Activated CD8-positive, alpha-beta memory T cell treated with anti-CD3 and anti-CD28 coated beads for 24 hours (primary cell): ENCODE measurements at regions not wholly inside any gene's neighbourhood (a gene's known extent, or its start where the extent isn't known, plus 50 kb on each side); places are given as distances from the start of the nearest gene placed in this dataset.
"Not testable (repeated sequence)": the region's sequence is repeated elsewhere in the genome, so short reads cannot be mapped to it uniquely, and the experiment has no call there.

ENCODE experiments used
- DNase-seq: peaks from one replicate; pipeline ENCODE4 v3.0.0-alpha.2; 2020

DNA sequence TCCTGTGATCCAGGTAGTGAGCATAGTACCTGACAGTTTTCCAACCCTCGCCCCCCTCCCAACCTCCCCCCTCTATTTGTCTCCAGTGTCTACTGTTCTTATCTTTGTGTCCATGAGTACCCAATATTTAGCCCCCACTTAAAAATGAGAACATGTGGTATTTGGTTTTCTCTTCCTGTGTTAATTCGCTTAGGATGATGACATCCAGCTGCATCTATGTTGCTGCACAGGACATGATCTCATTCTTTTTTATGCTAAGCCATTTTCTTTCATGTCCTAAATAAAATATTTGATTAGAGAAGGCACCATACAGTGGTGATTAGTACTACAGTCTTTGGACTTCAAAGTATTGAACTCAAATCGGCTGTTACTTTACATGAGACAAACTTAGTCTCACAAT lies 1087.9 kb downstream of the CBLN2 start:
- DNase-seq: no peak

DNA sequence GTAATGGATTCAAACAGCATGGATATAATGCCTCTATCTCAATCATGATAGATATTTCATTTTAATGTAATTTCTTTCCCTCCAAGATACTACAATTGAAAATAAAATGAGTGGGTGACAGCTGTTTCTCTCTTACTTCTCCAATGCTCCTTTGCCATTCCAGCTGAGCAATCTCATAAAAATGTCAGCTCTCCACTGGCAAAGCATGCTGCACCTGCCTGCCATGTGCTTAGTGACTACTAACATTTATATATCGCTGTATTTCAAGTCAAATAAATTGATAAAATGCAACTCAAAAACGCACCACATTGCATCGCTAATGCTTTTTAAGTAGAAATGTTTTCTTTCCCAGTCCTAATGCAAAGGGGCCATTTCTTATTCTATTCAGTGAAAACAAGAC lies 1093.9 kb downstream of the CBLN2 start:
- no peak for DNase-seq

DNA sequence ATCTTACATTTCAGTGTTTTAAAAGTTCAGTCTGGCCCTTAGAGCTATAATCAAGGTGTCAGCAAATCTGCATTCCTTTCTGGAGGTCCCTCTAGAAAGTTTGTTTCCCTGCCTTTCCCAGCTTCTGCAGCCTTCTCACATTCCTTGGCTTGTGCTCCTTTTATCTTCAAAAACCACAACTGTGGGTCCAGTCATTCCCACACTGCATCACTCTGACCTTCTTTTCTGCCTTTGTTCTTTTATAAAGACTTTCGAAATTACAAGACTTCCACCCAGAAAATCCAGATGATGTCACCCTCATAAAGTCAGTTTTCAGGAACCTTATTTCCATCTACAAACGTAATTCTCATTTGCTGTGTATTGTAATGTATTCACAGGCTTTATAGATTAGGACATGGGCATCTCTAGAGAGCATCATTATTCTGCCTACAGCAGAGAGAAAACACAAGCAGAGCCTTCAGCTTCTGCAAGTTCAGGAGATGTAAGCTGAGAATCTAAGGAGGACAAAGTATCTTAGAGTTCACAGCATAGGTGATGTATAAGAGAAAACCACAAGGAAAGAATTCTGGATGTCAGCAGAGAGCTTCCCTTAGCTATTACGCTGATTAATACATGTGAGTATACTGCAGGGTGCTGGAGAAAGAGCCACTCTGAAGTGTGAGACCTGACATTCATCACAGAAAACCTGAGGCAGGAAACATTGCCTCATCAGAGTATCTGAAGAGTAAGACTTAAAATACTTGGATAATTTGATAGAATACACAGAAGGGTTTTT lies 1100.2 kb downstream of the CBLN2 start:
- no peak for DNase-seq

DNA sequence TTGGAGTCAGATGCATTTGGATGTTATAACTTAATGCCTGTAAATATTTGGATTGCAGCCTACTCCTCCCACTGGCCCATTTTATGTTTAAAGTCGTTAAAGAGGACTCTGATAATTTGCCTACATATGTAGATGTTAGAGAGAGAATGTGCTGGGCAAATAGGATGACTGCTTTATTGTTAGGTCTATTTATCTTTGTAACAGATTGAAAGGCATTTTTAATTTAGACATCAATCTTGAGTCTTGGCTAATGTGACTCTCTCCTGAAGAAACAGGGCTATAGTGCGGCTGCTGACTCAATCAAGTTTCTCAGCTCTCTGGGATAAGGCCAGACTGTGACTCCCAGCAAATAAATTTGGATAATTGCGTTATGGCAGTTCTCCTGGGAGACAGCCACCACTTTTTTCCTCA lies 1101.4 kb downstream of the CBLN2 start:
- no peak for DNase-seq

DNA sequence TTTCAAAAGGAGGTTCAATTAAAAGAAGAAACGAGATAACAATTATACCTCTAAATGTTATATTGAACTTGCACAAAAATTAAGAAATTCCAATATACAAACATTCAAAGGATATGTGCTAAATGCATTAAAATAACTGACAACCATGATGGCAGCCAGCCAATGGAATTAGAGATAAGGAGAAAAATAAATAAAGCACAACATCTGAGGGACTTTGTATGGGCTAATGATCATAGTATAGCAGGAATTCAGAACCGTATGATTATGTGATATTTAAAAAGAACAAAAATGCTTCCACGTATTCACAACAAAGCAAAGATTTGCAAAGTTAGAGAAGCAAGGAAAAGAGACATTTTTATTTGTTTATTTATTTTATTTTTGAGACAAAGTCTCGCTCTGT lies 1103.0 kb downstream of the CBLN2 start:
- no peak for DNase-seq

DNA sequence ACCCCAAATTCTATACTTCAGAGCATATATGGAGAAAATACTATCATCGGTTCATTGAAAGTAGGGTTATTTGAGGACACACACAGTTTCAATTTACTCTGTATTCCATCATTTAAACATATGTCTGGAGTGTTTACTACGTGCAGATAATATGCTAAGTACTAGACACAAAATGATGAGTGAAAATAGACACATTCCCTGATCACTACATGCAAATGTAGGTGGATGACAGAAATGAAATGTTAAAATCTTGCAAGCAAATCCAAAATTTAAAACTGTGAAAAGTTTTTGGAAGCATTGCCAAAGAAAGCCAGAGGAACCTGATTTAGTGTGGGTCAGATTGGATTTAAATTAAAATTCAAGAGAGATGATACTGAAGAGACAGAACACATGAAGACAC lies 1106.6 kb downstream of the CBLN2 start:
- no peak for DNase-seq

DNA sequence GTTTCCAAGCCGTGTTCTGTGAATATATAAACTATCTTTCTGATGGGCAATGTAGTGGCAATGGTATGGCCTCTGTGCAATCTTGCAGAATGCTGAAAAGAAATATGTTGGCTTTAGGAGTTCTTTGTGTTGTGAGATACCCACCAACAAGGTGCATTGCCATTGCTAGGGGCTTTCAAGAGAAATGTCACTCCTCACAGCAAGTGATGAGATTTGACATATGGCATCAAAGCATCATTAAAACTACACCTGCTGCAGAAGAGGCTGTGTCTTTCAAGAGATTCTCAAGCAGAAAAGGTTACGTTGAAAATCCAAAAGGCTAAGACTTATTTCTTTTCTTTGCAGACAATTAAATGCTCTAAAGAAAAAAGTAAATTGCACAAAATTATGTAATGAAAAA lies 1110.8 kb downstream of the CBLN2 start:
- no peak for DNase-seq

DNA sequence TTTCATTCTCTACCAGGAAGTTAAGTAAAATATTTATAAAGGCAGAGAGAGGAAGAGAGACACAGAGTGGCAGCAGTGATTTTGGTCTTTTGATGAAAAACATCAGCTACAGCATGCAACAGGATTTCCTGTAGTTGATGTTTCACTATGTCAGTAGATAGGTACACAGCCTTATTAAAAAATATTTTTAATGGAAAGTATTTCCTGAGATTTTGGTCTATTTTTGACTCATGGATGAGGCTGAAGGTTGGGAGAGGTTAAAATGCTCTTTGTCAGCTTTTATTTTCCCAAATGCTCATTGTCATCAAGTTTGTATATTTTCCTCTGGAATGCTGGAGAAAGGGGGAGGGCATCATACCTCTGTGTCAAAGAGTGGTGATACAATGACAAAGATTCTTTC lies 1112.5 kb downstream of the CBLN2 start:
- no peak for DNase-seq

DNA sequence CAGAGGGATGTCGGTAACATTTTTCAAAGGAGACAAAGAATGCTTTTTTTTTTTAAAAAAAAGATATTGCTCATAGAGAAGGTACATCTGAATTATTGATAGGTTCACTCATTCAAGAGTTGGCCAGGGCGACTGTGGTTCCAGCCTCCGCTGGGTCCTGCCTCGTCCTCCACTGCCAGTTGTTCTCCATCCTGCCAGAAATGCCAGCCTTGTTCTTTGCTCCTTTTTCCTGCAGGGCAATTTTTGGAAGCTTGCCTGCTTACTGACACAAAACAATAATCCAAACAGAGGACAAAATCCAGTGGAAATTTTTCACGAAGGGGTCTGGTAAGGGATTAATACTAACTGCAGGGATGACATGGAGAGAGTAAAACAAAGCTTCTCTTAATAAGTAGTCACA lies 1113.0 kb downstream of the CBLN2 start:
- DNase-seq: no peak

GRCh38 chr18:71426441-71426840 lies 1117.7 kb downstream of the CBLN2 start:
- DNase-seq: no peak

DNA sequence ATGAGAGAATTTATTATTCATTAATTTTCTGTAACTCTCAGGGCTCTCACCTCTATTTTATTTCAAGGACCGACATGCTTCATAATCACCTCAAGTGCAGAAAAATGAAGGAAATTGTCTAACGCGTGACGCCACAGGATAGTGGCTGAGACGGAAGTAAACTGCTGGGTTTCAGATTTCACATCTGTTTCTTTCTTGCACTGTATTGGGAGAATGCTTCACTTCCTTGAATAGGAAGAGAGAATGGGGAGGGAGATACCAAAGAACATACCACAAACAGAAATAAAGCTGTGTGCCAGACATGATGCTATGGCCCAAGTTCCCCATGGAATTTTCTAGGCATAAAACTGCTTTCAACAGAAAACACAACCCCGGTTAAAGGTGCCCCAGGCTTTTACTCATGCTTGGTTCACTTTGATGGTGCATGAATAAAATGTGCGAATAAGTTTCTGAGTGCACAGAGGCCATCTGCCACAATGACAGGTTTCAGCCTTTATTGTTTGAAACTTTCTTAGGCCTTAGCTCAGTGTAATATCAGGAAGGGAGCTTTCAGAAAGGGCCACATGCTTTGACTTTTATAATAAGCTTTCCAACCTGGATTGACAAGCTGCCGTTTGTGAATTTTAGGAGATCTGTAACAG lies 1116.4 kb downstream of the SOCS6 start:
- no peak for DNase-seq

- no peak for DNase-seq
Measured at GRCh38 chr18:71403501-71403900, 1114.7 kb downstream of the SOCS6 start.

DNA sequence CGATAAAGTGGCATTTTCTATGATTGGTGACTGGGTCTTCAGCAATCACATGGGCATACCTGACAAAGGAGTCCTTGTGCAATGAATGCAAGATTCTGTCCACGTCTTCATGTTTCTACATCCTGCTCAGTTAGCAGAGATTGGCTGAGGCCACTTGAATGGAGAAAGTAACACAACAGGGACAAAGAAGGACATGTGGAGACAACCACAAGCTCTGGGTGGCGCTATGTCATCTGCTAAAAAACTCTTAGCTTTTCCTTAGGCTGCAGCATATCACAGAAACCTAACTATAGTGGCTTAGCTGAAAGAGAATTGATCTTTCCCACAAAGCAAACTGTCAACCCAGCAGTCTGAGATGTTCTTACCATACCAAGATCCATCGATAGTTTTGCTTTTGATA lies 1109.7 kb downstream of the SOCS6 start:
- no peak for DNase-seq

DNA sequence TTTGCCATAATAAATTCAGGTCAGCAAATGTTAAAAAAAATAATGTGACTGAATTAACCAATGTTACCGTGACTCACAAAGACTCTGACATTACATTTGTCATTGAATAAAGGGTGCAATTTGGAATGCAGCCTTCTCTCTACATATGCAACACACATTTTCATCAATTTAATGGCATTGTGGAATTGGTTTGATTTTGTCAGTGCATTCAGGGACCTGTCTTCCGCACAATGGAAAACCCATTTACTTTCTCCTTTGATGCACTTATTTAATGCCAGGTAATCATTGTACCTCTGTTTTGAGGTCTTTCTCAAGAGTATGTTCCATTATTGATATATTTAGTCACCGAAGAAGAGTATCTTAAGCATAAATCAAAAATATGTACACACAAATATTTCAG lies 1099.3 kb downstream of the SOCS6 start:
- DNase-seq: no peak

GRCh38 chr18:71374294-71375000 lies 1085.6 kb downstream of the SOCS6 start:
- no peak for DNase-seq

GRCh38 chr18:71371951-71372605 lies 1083.2 kb downstream of the SOCS6 start:
- DNase-seq: no peak

GRCh38 chr18:71370671-71371445 lies 1082.0 kb downstream of the SOCS6 start:
- DNase-seq: no peak

GRCh38 chr18:71370095-71370494 lies 1081.2 kb downstream of the SOCS6 start:
- DNase-seq: no peak

DNA sequence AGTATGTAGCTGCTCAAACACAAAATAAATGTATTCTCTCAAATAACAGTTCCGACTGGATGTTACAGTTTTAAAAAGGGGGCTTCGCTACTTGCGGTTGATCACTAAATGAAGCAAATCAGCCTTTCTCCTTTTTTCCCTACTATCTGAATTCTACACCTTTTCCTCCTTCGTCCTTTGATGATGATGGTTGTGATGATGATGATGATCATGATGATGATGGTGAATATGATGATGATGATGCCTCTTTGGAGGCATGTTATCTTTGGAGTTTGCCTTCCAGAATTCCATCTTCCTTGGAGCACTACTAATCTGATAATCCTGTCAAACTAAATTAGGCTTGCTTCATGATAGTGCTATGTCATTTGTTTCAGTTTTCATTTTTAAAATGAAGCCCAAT lies 1073.3 kb downstream of the SOCS6 start:
- no peak for DNase-seq

DNA sequence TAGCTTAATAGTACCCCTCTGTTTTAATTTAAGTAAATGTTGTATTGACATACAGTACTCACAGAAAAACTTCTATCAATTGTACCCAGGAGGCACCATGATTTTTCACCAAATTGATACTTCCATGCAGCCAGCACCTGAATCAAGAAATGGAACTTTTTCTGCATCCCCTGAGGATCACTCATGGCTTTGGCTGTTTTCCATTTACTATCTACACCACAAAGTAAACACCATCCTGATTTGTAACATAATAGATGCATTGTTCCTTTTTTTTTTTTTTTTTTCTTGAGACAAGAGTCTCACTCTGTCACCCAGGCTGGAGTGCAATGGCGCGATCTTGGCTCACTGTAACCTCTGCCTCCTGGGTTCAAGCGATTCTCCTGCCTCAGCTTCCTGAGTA lies 1066.8 kb downstream of the SOCS6 start:
- DNase-seq: not testable (repeated sequence)

- DNase-seq: no peak
Measured at GRCh38 chr18:71352618-71353017, 1063.8 kb downstream of the SOCS6 start.

- no peak for DNase-seq
Measured at GRCh38 chr18:71336576-71337210, 1047.8 kb downstream of the SOCS6 start.
